ENCODE measurements at regions not wholly inside any gene's neighbourhood (a gene's known extent, or its start where the extent isn't known, plus 50 kb on each side); places are given as distances from the start of the nearest gene placed in this dataset.

GRCh38 chr7:1368184-1368681 is 91.0 kb downstream of the MICALL2 start:
- no peak overlapping the region for H3K27ac ChIP-seq
- TF ChIP-seq, protein P1, sequence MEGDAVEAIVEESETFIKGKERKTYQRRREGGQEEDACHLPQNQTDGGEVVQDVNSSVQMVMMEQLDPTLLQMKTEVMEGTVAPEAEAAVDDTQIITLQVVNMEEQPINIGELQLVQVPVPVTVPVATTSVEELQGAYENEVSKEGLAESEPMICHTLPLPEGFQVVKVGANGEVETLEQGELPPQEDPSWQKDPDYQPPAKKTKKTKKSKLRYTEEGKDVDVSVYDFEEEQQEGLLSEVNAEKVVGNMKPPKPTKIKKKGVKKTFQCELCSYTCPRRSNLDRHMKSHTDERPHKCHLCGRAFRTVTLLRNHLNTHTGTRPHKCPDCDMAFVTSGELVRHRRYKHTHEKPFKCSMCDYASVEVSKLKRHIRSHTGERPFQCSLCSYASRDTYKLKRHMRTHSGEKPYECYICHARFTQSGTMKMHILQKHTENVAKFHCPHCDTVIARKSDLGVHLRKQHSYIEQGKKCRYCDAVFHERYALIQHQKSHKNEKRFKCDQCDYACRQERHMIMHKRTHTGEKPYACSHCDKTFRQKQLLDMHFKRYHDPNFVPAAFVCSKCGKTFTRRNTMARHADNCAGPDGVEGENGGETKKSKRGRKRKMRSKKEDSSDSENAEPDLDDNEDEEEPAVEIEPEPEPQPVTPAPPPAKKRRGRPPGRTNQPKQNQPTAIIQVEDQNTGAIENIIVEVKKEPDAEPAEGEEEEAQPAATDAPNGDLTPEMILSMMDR (IDR thresholded peaks at IDR 0.05), result no peak
- TF ChIP-seq ZFX (IDR thresholded peaks at IDR 0.05; ENCODE audit: borderline replicate concordance), result no peak

- no peak overlapping the region for H3K27ac ChIP-seq
- TF ChIP-seq, protein P1 (IDR thresholded peaks at IDR 0.05), result peak; percentile 66
- TF ChIP-seq ZFX (IDR thresholded peaks at IDR 0.05; ENCODE audit: borderline replicate concordance), result no peak
Observed at GRCh38 chr7:1368682-1369571, 90.3 kb downstream of the MICALL2 start.

GRCh38 chr7:1369916-1370657 is 89.2 kb downstream of the MICALL2 start:
- no peak overlapping the region for H3K27ac ChIP-seq
- TF ChIP-seq, protein P1 (IDR thresholded peaks at IDR 0.05), result no peak
- no peak for TF ChIP-seq ZFX (IDR thresholded peaks at IDR 0.05; ENCODE audit: borderline replicate concordance)

- H3K27ac ChIP-seq, result no peak overlapping the region
- TF ChIP-seq, protein P1 (IDR thresholded peaks at IDR 0.05), result no peak
- no peak for TF ChIP-seq ZFX (IDR thresholded peaks at IDR 0.05; ENCODE audit: borderline replicate concordance)
Observed at GRCh38 chr7:1370738-1371137, 88.5 kb downstream of the MICALL2 start.

GRCh38 chr7:1372063-1372462 is 87.2 kb downstream of the MICALL2 start:
- TF ChIP-seq, protein P1 (IDR thresholded peaks at IDR 0.05), result no peak
- no peak for TF ChIP-seq ZFX (IDR thresholded peaks at IDR 0.05; ENCODE audit: borderline replicate concordance)
- H3K27ac ChIP-seq, result no peak overlapping the region

DNA sequence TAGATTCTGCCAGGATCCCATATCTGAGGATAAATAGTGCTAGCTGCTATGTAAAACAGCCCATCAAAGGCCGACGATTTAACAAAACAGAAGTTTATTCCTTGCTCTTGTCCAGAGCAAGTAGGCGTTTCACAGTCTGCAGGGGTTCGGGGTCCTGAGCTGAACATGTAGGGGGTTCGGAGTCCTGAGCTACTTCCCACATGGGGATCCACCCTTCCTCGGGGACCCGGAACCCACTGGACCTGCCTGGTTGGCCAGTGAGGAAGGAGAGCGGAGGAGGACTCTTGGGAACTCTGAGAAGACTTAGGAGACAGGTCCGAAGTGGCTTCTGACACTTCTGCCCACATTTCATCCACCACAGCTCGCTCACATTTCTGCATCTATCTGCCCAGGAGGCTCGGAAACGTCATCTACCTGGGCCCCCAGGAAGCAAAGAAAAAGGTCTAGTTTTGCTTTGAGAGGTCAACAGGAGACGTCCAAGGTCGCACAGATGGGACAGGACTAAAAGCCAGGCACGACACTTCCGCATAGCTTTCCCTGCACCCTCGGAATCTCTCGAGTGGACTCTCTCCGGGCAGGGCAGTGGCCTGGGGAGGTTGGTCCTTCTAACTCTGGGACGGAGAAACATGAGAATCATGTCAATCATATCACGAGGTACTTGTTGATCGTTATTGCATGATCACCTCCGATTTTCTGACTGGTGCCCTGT is 86.4 kb downstream of the MICALL2 start:
- no peak overlapping the region for H3K27ac ChIP-seq
- TF ChIP-seq, protein P1 (IDR thresholded peaks at IDR 0.05), result no peak
- no peak for TF ChIP-seq ZFX (IDR thresholded peaks at IDR 0.05; ENCODE audit: borderline replicate concordance)
